Endometrium (tissue), 2 donors: ENCODE measurements at regions not wholly inside any gene's neighbourhood (a gene's known extent, or its start where the extent isn't known, plus 50 kb on each side); places are given as distances from the start of the nearest gene placed in this dataset.

Experiments used
- FAIRE-seq: peaks from 2 replicates; lab custom pipeline; 2012; peaks lifted over from hg19 to GRCh38; lab: Jason Lieb, UNC
- donor health status: control.
- donor health status: control.

GRCh38 chr1:101081496-101082488, 56.2 kb upstream of the DPH5 start:
- no peak for FAIRE-seq

GRCh38 chr1:101080859-101081258, 55.3 kb upstream of the DPH5 start:
- no peak for FAIRE-seq

GRCh38 chr1:101079341-101079740, 53.8 kb upstream of the DPH5 start:
- no peak for FAIRE-seq

GRCh38 chr1:101077849-101078248, 52.3 kb upstream of the DPH5 start:
- FAIRE-seq: no peak

GRCh38 chr1:101075926-101076325, 50.3 kb upstream of the DPH5 start:
- no peak for FAIRE-seq
